WTC11 (cell line): ENCODE measurements at regions not wholly inside any gene's neighbourhood (a gene's known extent, or its start where the extent isn't known, plus 50 kb on each side); places are given as distances from the start of the nearest gene placed in this dataset.

Source experiments
- ATAC-seq: fragments of 200-7000 bp; cut with Tn5 transposase; 2 replicates; pipeline ENCODE4 v1.10.0; 2021; ENCODE audit warnings: mild to moderate bottlenecking, moderate library complexity
- CTCF ChIA-PET: fragments of 300-600 bp; sonication (Branson Sonifier 250); formaldehyde crosslinking; loops from one replicate; lab custom pipeline; 2021; ENCODE audit warnings: antibody characterized with exemption; lab: Charles Lee
- POLR2A ChIA-PET: fragments of 350-600 bp; sonication (Branson Sonifier 250); formaldehyde crosslinking; loops from one replicate; lab custom pipeline; 2021; ENCODE audit warnings: antibody characterized with exemption; lab: Charles Lee
- DNase-seq: peaks from one replicate; pipeline ENCODE4 v3.0.0; 2021; ENCODE audit warnings: low spot score
- H3K27ac Mint-ChIP-seq: 2 replicates; pipeline ENCODE4 v1.8.0; 2021; ENCODE audit warnings: mixed read lengths
- H3K27me3 Mint-ChIP-seq: 2 replicates; pipeline ENCODE4 v1.8.0; 2021; ENCODE audit warnings: low read depth, mild to moderate bottlenecking, moderate library complexity, mixed read lengths
- H3K36me3 Mint-ChIP-seq: 2 replicates; pipeline ENCODE4 v1.8.0; 2021; ENCODE audit warnings: mixed read lengths
- H3K4me1 Mint-ChIP-seq: 2 replicates; pipeline ENCODE4 v1.8.0; 2022; ENCODE audit warnings: mixed read lengths
- H3K4me3 Mint-ChIP-seq: 2 replicates; pipeline ENCODE4 v1.8.0; 2021; ENCODE audit warnings: mild to moderate bottlenecking, moderate library complexity, mixed read lengths
- H3K9me3 Mint-ChIP-seq: 2 replicates; pipeline ENCODE4 v1.8.0; 2021; ENCODE audit warnings: mixed read lengths
- GRHL2 ChIP-seq: fragments of 250-450 bp; sonication (Bioruptor Pico); IDR thresholded peaks from 2 replicates; pipeline ENCODE4 v1.8.0; 2022; ENCODE audit warnings: mild to moderate bottlenecking, moderate library complexity; ENCODE audit not compliant: insufficient replicate concordance, severe bottlenecking
- HMGA2 ChIP-seq: fragments of 250-450 bp; sonication (Bioruptor Pico); IDR thresholded peaks from 2 replicates; pipeline ENCODE4 v1.4.0; 2021; ENCODE audit warnings: mild to moderate bottlenecking, moderate library complexity
- KAT7 ChIP-seq: sonication (generic); formaldehyde crosslinking; IDR thresholded peaks from 2 replicates; pipeline ENCODE4 v1.8.1; 2023; ENCODE audit warnings: missing genetic modification reagents, mild to moderate bottlenecking, borderline replicate concordance
- PRRX2 ChIP-seq: fragments of 250-450 bp; sonication (Bioruptor Pico); IDR thresholded peaks from 2 replicates; pipeline ENCODE4 v1.8.0; 2021; ENCODE audit warnings: mild to moderate bottlenecking
- RELA ChIP-seq: sonication (generic); formaldehyde crosslinking; IDR thresholded peaks from 2 replicates; pipeline ENCODE4 v1.8.1; 2022; ENCODE audit warnings: missing genetic modification reagents, mild to moderate bottlenecking, borderline replicate concordance
- ZNF232 ChIP-seq: sonication (generic); formaldehyde crosslinking; IDR thresholded peaks from 2 replicates; pipeline ENCODE4 v1.8.0; 2022; ENCODE audit warnings: mild to moderate bottlenecking, missing genetic modification reagents
- ZNF263 ChIP-seq: sonication (generic); formaldehyde crosslinking; IDR thresholded peaks from 2 replicates; pipeline ENCODE4 v1.8.1; 2022; ENCODE audit warnings: low read depth, mild to moderate bottlenecking, moderate library complexity, missing genetic modification reagents
- ZNF423 ChIP-seq: fragments of 250-450 bp; sonication (Bioruptor Pico); IDR thresholded peaks from 2 replicates; pipeline ENCODE4 v2.1.2; 2022; ENCODE audit warnings: mild to moderate bottlenecking, moderate library complexity
- TF ChIP-seq, protein P1 (sequence below): sonication (generic); formaldehyde crosslinking; IDR thresholded peaks from 2 replicates; pipeline ENCODE4 v1.8.0; 2022; ENCODE audit warnings: mild to moderate bottlenecking, missing genetic modification reagents
- TF ChIP-seq, protein P2 (sequence below): sonication (generic); formaldehyde crosslinking; IDR thresholded peaks from 2 replicates; pipeline ENCODE4 v1.8.1; 2022; ENCODE audit warnings: low read depth, missing genetic modification reagents, borderline replicate concordance
- TF ChIP-seq, protein P3 (sequence below): sonication (generic); formaldehyde crosslinking; IDR thresholded peaks from 2 replicates; pipeline ENCODE4 v1.8.0; 2022; ENCODE audit warnings: mild to moderate bottlenecking, missing genetic modification reagents
- TF ChIP-seq, protein P4 (sequence below): fragments of 250-450 bp; sonication (Bioruptor Pico); IDR thresholded peaks from 2 replicates; pipeline ENCODE4 v1.9.0; 2021; ENCODE audit warnings: mild to moderate bottlenecking
- TF ChIP-seq, protein P5 (sequence below): sonication (generic); formaldehyde crosslinking; conservative IDR thresholded peaks from 2 replicates; pipeline ENCODE4 v1.8.1; 2022; ENCODE audit warnings: mild to moderate bottlenecking, missing genetic modification reagents
- TF ChIP-seq, protein P6 (sequence below): sonication (generic); formaldehyde crosslinking; IDR thresholded peaks from 2 replicates; pipeline ENCODE4 v1.8.0; 2022; ENCODE audit warnings: mild to moderate bottlenecking, missing genetic modification reagents
- TF ChIP-seq, protein P7 (sequence below): sonication (generic); formaldehyde crosslinking; IDR thresholded peaks from 2 replicates; pipeline ENCODE4 v1.8.1; 2022; ENCODE audit warnings: mild to moderate bottlenecking, moderate library complexity, missing genetic modification reagents
- TF ChIP-seq, protein P8 (sequence below): sonication (generic); formaldehyde crosslinking; IDR thresholded peaks from 2 replicates; pipeline ENCODE4 v1.8.1; 2023; ENCODE audit warnings: mild to moderate bottlenecking, moderate library complexity, missing genetic modification reagents
- TF ChIP-seq, protein P9 (sequence below): fragments of 250-450 bp; sonication (Bioruptor Pico); IDR thresholded peaks from 2 replicates; pipeline ENCODE4 v1.9.0; 2021; ENCODE audit warnings: mild to moderate bottlenecking
- TF ChIP-seq, protein P10 (sequence below): fragments of 250-450 bp; sonication (Bioruptor Pico); IDR thresholded peaks from 2 replicates; pipeline ENCODE4 v1.9.0; 2021; ENCODE audit warnings: moderate library complexity, mild to moderate bottlenecking, inconsistent platforms, borderline replicate concordance

DNA sequence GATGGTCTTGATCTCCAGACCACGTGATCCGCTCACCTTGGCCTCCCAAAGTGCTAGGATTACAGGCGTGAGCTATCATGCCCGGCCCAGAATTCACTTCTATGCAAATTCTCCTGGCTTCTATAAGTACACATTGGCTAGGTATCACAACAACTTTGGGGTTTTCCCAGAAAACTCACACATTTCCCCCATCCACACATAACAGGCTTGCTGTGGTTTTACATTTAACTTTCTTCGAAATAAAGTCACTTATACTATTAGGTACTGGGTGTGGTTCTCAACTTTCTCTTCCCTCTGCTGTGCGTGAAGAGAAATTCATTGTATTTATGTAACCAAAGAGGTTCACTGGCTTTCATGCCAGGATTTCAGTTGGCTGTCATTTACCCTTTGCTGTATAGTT lies 439.4 kb upstream of the CWC22 start:
- CTCF ChIA-PET: no interaction called here
- POLR2A ChIA-PET: no interaction called here
- DNase-seq: no peak

DNA sequence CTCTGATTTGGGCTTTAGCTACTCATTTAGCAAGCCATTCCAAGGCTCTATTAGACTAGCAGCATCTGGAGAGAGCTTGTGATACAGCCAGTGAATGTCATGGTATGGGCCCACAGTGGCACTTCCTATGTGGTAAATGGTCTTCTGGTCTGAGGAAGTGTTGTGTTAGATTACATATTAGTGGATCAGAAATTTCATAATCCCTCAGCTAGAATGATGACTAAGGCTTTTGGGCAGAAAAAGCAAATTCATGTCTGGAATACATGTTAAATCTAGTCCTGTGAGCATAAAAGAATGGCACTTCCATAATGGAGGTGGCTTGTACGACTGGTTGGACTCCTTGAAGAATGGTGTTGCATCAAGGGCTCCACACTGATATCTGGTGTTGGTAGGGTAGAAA lies 436.8 kb upstream of the CWC22 start:
- H3K4me1 Mint-ChIP-seq: no peaks in the 10 kb centered on the region
- CTCF ChIA-PET: no interaction called here
- H3K9me3 Mint-ChIP-seq: peaks cover 13% of the 10 kb centered on the region
- no peaks in the 10 kb centered on the region for H3K36me3 Mint-ChIP-seq
- no peak overlapping the region for H3K4me3 Mint-ChIP-seq
- DNase-seq: no peak
- no peaks in the 10 kb centered on the region for H3K27me3 Mint-ChIP-seq
- no peak overlapping the region for H3K27ac Mint-ChIP-seq
- no peak for ATAC-seq
- POLR2A ChIA-PET: no interaction called here
- TF ChIP-seq, protein P1, sequence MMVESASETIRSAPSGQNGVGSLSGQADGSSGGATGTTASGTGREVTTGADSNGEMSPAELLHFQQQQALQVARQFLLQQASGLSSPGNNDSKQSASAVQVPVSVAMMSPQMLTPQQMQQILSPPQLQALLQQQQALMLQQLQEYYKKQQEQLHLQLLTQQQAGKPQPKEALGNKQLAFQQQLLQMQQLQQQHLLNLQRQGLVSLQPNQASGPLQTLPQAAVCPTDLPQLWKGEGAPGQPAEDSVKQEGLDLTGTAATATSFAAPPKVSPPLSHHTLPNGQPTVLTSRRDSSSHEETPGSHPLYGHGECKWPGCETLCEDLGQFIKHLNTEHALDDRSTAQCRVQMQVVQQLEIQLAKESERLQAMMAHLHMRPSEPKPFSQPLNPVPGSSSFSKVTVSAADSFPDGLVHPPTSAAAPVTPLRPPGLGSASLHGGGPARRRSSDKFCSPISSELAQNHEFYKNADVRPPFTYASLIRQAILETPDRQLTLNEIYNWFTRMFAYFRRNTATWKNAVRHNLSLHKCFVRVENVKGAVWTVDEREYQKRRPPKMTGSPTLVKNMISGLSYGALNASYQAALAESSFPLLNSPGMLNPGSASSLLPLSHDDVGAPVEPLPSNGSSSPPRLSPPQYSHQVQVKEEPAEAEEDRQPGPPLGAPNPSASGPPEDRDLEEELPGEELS (CRISPR knock-in tag): no peak
- TF ChIP-seq, protein P2, sequence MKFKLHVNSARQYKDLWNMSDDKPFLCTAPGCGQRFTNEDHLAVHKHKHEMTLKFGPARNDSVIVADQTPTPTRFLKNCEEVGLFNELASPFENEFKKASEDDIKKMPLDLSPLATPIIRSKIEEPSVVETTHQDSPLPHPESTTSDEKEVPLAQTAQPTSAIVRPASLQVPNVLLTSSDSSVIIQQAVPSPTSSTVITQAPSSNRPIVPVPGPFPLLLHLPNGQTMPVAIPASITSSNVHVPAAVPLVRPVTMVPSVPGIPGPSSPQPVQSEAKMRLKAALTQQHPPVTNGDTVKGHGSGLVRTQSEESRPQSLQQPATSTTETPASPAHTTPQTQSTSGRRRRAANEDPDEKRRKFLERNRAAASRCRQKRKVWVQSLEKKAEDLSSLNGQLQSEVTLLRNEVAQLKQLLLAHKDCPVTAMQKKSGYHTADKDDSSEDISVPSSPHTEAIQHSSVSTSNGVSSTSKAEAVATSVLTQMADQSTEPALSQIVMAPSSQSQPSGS: no peak
- TF ChIP-seq, protein P3, sequence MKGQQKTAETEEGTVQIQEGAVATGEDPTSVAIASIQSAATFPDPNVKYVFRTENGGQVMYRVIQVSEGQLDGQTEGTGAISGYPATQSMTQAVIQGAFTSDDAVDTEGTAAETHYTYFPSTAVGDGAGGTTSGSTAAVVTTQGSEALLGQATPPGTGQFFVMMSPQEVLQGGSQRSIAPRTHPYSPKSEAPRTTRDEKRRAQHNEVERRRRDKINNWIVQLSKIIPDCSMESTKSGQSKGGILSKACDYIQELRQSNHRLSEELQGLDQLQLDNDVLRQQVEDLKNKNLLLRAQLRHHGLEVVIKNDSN (CRISPR knock-in tag): no peak
- TF ChIP-seq, protein P4, sequence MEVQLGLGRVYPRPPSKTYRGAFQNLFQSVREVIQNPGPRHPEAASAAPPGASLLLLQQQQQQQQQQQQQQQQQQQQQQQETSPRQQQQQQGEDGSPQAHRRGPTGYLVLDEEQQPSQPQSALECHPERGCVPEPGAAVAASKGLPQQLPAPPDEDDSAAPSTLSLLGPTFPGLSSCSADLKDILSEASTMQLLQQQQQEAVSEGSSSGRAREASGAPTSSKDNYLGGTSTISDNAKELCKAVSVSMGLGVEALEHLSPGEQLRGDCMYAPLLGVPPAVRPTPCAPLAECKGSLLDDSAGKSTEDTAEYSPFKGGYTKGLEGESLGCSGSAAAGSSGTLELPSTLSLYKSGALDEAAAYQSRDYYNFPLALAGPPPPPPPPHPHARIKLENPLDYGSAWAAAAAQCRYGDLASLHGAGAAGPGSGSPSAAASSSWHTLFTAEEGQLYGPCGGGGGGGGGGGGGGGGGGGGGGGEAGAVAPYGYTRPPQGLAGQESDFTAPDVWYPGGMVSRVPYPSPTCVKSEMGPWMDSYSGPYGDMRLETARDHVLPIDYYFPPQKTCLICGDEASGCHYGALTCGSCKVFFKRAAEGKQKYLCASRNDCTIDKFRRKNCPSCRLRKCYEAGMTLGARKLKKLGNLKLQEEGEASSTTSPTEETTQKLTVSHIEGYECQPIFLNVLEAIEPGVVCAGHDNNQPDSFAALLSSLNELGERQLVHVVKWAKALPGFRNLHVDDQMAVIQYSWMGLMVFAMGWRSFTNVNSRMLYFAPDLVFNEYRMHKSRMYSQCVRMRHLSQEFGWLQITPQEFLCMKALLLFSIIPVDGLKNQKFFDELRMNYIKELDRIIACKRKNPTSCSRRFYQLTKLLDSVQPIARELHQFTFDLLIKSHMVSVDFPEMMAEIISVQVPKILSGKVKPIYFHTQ: no peak
- TF ChIP-seq, protein P5, sequence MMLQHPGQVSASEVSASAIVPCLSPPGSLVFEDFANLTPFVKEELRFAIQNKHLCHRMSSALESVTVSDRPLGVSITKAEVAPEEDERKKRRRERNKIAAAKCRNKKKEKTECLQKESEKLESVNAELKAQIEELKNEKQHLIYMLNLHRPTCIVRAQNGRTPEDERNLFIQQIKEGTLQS (CRISPR knock-in tag): no peak

More for the DNA sequence above, 439.4 kb upstream of the CWC22 start:
- TF ChIP-seq PRRX2 (CRISPR knock-in tag) (no peak), ZNF232 (CRISPR knock-in tag) (no peak), GRHL2 (no peak), KAT7 (no peak), ZNF423 (CRISPR knock-in tag) (no peak), HMGA2 (CRISPR knock-in tag) (no peak), ZNF263 (CRISPR knock-in tag) (no peak), RELA (no peak)
- TF ChIP-seq, protein P6, sequence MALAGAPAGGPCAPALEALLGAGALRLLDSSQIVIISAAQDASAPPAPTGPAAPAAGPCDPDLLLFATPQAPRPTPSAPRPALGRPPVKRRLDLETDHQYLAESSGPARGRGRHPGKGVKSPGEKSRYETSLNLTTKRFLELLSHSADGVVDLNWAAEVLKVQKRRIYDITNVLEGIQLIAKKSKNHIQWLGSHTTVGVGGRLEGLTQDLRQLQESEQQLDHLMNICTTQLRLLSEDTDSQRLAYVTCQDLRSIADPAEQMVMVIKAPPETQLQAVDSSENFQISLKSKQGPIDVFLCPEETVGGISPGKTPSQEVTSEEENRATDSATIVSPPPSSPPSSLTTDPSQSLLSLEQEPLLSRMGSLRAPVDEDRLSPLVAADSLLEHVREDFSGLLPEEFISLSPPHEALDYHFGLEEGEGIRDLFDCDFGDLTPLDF (CRISPR knock-in tag): no peak
- TF ChIP-seq, protein P7, sequence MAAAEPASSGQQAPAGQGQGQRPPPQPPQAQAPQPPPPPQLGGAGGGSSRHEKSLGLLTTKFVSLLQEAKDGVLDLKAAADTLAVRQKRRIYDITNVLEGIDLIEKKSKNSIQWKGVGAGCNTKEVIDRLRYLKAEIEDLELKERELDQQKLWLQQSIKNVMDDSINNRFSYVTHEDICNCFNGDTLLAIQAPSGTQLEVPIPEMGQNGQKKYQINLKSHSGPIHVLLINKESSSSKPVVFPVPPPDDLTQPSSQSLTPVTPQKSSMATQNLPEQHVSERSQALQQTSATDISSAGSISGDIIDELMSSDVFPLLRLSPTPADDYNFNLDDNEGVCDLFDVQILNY: no peak
- TF ChIP-seq, protein P8, sequence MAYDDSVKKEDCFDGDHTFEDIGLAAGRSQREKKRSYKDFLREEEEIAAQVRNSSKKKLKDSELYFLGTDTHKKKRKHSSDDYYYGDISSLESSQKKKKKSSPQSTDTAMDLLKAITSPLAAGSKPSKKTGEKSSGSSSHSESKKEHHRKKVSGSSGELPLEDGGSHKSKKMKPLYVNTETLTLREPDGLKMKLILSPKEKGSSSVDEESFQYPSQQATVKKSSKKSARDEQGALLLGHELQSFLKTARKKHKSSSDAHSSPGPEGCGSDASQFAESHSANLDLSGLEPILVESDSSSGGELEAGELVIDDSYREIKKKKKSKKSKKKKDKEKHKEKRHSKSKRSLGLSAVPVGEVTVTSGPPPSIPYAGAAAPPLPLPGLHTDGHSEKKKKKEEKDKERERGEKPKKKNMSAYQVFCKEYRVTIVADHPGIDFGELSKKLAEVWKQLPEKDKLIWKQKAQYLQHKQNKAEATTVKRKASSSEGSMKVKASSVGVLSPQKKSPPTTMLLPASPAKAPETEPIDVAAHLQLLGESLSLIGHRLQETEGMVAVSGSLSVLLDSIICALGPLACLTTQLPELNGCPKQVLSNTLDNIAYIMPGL (CRISPR knock-in tag): no peak
- TF ChIP-seq, protein P1 (CRISPR knock-in tag): no peak
- TF ChIP-seq, protein P2: no peak
- TF ChIP-seq, protein P9, sequence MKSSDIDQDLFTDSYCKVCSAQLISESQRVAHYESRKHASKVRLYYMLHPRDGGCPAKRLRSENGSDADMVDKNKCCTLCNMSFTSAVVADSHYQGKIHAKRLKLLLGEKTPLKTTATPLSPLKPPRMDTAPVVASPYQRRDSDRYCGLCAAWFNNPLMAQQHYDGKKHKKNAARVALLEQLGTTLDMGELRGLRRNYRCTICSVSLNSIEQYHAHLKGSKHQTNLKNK (CRISPR knock-in tag): no peak
- TF ChIP-seq, protein P10, sequence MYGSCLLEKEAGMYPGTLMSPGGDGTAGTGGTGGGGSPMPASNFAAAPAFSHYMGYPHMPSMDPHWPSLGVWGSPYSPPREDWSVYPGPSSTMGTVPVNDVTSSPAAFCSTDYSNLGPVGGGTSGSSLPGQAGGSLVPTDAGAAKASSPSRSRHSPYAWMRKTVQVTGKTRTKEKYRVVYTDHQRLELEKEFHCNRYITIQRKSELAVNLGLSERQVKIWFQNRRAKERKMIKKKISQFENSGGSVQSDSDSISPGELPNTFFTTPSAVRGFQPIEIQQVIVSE (CRISPR knock-in tag): no peak
- H3K36me3 Mint-ChIP-seq: no peaks in the 10 kb centered on the region
- H3K4me1 Mint-ChIP-seq: no peaks in the 10 kb centered on the region
- H3K27me3 Mint-ChIP-seq: no peaks in the 10 kb centered on the region
- H3K27ac Mint-ChIP-seq: no peak overlapping the region
- no peak for ATAC-seq
- no peak overlapping the region for H3K4me3 Mint-ChIP-seq
- peaks cover 13% of the 10 kb centered on the region for H3K9me3 Mint-ChIP-seq
